ENCODE measurements at regions not wholly inside any gene's neighbourhood (a gene's known extent, or its start where the extent isn't known, plus 50 kb on each side); places are given as distances from the start of the nearest gene placed in this dataset.
"Not testable (repeated sequence)": the region's sequence is repeated elsewhere in the genome, so short reads cannot be mapped to it uniquely, and the experiment has no call there.

DNA sequence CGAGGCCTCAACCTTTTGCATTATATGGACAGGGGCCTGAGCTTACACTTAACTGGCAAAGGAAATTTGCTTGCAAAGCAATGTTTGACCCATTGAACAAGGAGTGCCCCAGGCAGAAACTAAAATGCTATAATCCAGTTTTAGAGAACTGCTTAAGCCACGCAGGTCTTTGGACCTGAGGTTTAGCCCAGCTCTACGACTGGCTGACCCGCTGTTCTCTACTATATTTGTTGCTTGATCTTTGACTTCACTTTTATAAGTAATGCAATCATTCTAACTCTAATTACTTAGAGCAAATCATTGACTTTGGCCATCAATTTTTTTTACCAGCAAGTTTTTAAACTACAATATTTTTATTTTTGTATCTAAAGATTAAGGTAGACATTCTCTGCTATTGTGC lies 268.8 kb downstream of the MREG start:
- no peak for DNase-seq (ENCODE audit: low read depth in 2 of 2)

DNA sequence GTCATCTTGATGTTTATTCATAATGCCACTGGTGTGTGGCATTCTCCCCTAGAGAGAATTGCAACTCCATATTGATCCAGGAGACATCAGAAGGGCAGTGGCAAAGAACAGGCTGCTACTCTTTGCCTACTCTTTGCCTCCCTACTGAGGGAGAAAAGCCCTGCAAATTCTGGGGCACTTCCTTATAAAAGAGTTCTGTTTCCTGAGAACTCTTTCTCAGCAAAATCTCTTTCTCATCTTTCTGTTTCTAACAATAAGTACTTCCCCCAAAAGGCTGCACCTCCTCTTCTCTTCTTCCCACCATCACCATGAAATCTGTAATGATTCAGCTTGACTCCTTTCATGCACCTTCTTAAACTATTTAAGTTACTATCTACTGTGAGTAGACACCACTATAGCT lies 270.3 kb downstream of the MREG start:
- no peak for DNase-seq (ENCODE audit: low read depth in 2 of 2)

- DNase-seq (ENCODE audit: low read depth in 2 of 2) = no peak
These were observed 271.3 kb downstream of the MREG start for GRCh38 chr2:215742021-215742420.

- DNase-seq (ENCODE audit: low read depth in 2 of 2) = no peak
These were observed 273.3 kb downstream of the MREG start for GRCh38 chr2:215740071-215740470.

GRCh38 chr2:215738351-215738750 lies 275.0 kb downstream of the MREG start:
- no peak for DNase-seq (ENCODE audit: low read depth in 2 of 2)

DNA sequence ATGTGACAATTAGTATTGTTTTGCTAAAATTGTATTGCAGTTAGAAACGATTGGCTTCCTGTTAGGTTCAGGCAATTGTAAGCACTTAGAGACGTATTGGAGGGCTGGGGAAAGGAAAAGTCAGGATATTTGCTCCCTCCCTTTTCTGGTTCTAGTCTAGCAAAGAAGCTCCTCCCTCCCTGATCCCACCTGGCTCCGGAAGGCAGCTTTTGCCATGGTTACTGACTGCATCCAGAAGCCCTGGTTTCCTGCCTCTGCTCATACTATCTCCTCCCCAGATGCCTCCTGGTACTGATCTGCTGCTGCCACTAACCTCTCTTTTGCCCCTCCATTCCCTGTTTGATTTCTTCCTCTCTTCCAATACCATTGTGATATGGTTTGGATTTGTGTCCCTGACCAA lies 275.9 kb downstream of the MREG start:
- DNase-seq (ENCODE audit: low read depth in 2 of 2) = no peak

GRCh38 chr2:215736653-215737290 lies 276.6 kb downstream of the MREG start:
- DNase-seq (ENCODE audit: low read depth in 2 of 2) = no peak

DNA sequence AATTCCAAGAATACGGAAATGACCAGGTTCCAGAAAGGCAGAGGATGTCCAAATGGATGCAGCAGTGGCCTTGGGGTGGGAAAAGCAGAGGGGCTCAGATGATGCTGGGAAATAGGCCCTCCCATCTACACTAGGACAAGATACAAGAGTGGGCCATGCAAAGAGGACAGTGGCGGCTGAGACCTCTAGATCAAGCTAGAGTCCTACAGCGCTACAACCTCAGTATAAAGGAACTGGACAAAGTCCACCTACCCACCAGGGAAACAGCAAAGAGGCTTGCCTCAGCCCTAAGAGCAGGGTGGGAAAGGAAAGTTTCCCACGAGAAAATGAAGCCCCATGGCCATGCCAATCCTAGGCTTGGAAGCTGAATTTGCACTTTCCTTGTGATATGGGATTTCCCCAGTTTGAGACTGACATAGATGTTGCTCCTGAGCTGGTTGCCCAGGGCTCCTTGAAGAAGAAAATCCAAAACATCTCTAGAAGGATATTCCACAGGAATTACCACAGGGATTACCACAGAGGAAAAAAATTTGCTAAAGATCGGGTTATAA lies 282.2 kb downstream of the MREG start:
- no peak for DNase-seq (ENCODE audit: low read depth in 2 of 2)

DNA sequence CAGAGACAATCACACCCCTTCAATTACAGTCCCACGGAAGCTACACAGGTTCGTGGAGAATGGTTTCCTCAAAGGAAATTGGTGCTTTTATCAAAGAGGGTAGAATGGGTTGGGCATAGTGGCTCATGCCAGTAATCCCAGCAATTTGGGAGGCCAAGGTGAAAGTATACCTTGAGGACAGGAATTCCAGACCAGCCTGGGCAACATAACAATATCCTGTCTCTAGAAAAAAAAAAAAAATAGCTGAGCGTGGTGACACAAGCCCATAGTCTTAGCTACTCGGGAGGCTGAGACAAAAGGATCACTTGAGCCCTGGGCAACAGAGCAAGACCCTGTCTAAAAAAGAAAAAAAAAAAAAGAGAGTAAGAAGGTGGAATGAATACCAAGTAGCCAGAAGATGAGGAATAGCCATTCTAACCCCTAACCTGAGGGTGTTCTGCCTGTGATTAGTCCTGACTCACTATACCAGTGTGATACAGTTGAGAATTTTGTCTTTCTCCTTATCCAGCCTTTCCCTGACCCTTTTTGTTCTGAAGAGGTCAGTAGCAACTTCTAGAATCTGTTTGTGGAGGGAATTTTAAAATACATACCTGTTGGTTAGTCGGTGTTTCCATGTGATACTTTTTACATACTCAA lies 283.2 kb downstream of the MREG start:
- DNase-seq (ENCODE audit: low read depth in 2 of 2) = no peak

DNA sequence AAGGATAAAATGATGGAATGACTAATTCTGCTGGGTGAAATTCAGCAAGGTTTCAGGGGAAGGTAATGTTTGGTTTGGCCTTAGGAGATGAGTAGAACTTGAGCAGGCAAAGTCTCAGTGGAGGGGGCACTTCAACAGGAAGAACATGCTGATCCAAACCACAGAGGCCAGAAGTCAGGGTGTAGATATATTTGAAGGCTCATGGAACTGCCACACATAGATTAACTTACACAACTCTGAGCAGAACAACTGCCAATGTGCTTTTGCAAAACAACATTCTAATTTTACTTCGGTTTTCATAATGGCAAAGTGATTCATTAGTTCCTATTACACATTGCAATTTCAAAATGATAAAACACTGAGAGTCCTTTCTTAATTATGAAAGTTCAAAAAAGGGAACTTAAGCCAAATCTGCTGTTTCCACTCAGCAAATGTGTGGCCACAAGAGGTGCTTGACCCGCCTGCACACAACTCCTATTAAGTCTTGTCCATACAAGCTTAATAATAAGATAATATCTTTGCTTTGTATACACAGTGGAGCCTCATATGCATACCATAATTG lies 284.8 kb downstream of the MREG start:
- no peak for DNase-seq (ENCODE audit: low read depth in 2 of 2)

GRCh38 chr2:215727507-215728503 lies 285.5 kb downstream of the MREG start:
- no peak for DNase-seq (ENCODE audit: low read depth in 2 of 2)

DNA sequence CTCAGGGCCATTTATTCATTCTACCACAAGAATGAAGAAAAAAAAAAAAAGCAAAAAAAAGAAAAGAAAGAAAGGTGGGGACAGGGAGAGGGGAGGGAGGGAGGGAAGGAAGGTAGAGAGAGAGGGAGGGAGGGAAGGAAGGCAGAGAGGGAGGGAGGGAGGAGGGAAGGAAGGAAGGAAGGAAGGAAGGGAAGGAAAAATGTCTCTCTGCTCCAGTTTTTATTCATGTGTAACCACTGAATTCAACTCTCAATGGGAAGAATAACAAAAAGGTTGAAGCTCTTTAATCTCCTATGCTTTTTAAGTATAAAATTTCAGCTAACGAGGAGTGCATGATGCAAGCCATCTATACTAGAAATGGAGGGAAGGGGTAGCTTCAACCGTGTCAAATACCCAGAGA lies 287.3 kb downstream of the MREG start:
- no peak for DNase-seq (ENCODE audit: low read depth in 2 of 2)

DNA sequence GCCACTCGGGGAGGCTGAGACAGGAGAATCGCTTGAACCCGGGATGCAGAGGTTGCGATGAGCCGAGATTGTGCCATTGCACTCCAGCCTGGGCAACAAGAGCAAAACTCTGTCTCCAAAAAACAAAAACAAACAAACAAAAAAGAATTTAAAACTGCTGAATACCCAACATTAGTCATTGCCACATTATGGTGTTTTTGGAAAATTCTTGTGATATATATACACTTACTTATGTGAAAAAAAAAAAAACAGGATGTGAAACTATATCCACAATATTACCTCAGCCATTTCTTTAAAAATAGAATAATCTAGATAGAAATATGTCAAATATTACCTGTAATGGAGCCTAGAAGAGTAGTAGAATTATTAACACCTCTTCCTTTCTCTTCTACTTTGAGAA lies 288.3 kb upstream of the FN1 start:
- DNase-seq (ENCODE audit: low read depth in 2 of 2) = no peak

- DNase-seq (ENCODE audit: low read depth in 2 of 2) = no peak
These were observed 287.8 kb upstream of the FN1 start for GRCh38 chr2:215723631-215724011.

DNA sequence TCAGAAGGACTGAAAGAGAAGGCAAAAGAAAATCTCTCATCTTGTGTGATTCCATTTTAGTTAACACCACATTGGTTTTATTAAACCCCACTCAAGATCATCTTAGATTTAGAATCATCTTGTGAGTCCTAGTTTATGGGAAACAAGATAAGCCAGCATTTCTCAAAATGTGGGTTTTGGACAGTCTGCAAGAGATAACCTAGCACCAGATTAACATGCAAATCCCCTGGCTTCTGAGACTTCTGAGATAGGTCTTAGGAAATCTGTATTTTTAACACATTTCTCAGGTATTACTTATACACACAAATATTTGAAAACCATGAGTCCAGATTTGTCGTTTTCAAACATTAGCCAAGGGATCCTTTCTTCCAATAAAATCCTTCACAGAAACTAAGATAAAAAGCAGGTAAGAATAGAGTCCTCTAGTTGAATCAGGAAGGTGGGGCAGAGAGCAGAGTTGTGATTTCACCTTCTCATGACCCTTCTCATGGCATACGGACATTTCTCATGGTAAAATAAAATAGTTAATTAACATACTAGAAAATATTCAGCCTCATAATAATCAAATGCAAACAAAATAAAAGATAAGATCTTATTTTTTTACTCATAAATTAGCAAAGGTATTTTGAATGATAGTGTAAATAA lies 287.2 kb upstream of the FN1 start:
- no peak for DNase-seq (ENCODE audit: low read depth in 2 of 2)

GRCh38 chr2:215722125-215722524 lies 286.3 kb upstream of the FN1 start:
- no peak for DNase-seq (ENCODE audit: low read depth in 2 of 2)

- not testable (repeated sequence) for DNase-seq (ENCODE audit: low read depth in 2 of 2)
These were observed 285.6 kb upstream of the FN1 start for GRCh38 chr2:215721515-215721914.

DNA sequence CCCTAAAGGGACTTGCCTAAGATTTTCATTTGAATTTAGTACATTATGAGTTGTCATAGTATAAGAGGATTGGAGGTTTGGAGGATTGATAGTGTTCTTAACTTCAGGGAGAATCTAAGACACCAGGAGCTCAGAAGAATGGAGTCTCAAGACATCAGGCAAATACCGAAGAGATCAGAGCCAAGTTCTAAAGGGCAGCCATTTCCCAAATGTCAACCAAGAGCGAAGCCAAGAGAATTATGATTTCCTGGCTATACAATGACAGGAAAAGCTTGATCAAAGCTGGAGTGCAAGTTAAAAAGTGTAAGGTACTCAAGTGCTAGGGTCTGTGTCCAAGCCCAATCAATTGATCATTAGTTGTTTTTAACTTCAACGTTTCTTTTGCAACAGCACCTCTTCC lies 283.0 kb upstream of the FN1 start:
- no peak for DNase-seq (ENCODE audit: low read depth in 2 of 2)

DNA sequence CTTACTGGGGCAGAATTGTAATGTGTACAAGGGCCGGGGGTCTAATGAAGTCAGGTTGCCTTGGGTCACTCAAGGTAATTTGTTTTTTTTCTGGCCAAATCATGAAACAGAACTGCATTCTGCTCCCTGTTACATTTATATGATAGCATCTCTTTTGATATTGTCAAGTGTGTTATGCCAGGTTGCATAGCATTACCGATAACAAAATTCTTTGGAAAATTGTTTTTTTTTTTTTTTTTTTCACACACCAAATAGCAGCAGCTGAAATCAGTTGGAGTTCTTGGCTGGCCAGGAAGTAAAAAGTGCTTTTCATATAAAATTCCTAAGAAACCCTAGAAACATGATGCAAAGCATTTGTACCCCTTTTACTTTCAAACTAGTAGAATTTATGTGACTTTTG lies 282.6 kb upstream of the FN1 start:
- no peak for DNase-seq (ENCODE audit: low read depth in 2 of 2)

DNA sequence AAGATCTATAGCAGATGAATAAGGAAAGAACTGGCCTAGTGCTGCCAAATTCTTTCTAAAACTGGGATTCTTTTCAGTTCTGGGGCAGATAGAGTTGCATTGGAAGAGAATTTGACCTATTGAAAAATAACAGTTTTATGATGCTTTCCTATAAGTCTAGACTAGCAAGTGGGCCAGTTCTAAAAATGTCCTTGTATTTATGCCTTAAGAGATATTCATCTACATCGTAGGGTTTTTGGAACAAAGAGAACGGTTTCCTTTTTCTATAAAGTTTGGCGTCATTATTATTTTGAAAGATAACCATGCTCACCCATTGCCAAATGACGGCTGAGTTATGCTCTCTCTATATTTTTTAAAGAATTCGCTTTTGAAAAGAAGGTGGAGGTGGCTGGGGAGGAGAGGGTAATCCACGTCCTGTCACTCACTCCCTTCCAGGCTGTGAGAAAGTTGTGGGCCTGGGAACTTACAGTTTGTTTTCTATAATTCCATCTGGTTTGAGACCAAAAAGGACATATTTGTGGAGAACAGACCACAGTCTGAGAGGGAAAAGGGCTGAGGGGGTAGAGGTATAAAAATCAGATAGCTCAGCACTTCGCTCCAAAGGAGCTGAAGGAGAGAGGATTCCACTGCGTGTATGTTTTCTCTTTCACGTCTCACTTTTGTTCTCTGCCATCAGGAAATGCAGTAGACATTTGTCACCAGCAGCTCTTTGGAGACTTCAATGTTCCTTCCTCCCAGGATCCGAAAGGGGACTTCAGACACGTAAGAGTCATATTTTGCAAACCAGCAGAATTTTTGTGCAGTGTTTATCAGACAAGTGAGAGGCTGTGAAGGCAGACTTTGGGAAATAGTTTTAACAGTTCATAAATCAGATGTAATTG lies 281.9 kb upstream of the FN1 start:
- DNase-seq (ENCODE audit: low read depth in 2 of 2) = no peak

DNA sequence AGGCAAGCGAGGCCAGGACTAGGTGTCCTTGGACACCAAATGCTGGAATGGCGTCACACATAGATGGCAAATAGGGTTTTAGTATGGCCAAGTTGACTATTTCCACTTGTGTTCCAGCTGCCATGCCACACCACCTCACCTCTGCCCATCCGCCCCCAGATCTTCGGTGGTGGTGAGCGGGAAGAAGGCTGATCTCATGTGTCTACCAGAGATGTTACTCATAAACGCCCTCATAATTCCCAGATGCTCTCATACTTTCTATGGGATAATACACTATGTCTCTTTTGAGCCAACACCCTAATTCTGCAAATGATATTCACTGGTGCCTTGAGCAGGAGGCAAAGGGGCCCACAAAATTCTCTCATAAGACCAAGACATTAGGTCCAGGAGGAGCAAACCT lies 281.1 kb upstream of the FN1 start:
- DNase-seq (ENCODE audit: low read depth in 2 of 2) = no peak
